Pancreas (tissue), 10 donors: ENCODE measurements at regions not wholly inside any gene's neighbourhood (a gene's known extent, or its start where the extent isn't known, plus 50 kb on each side); places are given as distances from the start of the nearest gene placed in this dataset.
A peak's percentile ranks its signal among the peaks of the same experiment; 100 is the strongest.
"Not testable (repeated sequence)": the region's sequence is repeated elsewhere in the genome, so short reads cannot be mapped to it uniquely, and the experiment has no call there.

Experiments
- ATAC-seq, 4 donors: fragments of 200-7000 bp; cut with Tn5 transposase; one replicate each; pipeline versions ENCODE4 v1.8.0 to v1.9.1; 2020; ENCODE audit warnings: mild to moderate bottlenecking in 4 of 4, moderate library complexity in 4 of 4
- DNase-seq, 6 donors: peaks; one replicate each; pipeline ENCODE4 v3.0.0-alpha.2; 2020
- FAIRE-seq: peaks from 2 replicates; lab custom pipeline; 2012; peaks lifted over from hg19 to GRCh38; lab: Jason Lieb, UNC
- H3K27ac ChIP-seq, 4 donors: fragments of 200-600 bp; sonication (generic); 1 replicate in 3 of 4; 2 replicates in 1 of 4; pipeline versions ENCODE4 v1.5.0 to v1.8.0; 2020
- H3K27me3 ChIP-seq, 4 donors: fragments of 200-600 bp; one replicate each; pipeline ENCODE4 v1.8.0; 2021
- H3K36me3 ChIP-seq, 3 donors: fragments of 200-600 bp; sonication (generic) in 1 of 3; one replicate each; pipeline versions ENCODE4 v1.5.0 to v1.8.0; 2020 to 2021
- H3K4me1 ChIP-seq, 3 donors: fragments of 200-600 bp; one replicate each; pipeline ENCODE4 v1.8.0; 2021
- H3K4me3 ChIP-seq, 4 donors: fragments of 200-600 bp; sonication (generic) in 2 of 4; one replicate each; pipeline versions ENCODE4 v1.5.0 to v1.8.0; 2020 to 2021
- H3K9me3 ChIP-seq, 4 donors: fragments of 200-600 bp; one replicate each; pipeline ENCODE4 v1.8.0; 2021
- CTCF ChIP-seq, 4 donors: fragments of 200-600 bp; sonication (generic) in 3 of 4; IDR thresholded peaks; one replicate each; pipeline versions ENCODE4 v1.5.0 to v1.8.0; 2021; ENCODE audit warnings: antibody characterized with exemption in 4 of 4
- WGBS, 2 donors: extraction: QIAGEN DNeasy Blood & Tissue Kit; methylation state at CpG; one replicate each; pipeline ENCODE4 v1.1.7; 2013; 5-methylcytosine and 5-hydroxymethylcytosine counted together
- intact Hi-C, 3 donors: fragments of 100-400 bp; cut with DNase I; formaldehyde crosslinking; loops; one replicate each; pipeline versions ENCODE4 v1.11.1 to v1.14.2; 2022
- donor health status: healthy with polysubstance abuse.
- donor health status: DM: no; HTN: no; CAD: no; lungs with moderate emphysema.
- donor health status: DM: no; HTN: no; CAD: no.
- donor health status: control.
- donor health status: control.
- donor health status: Bipolar disorder and iron deficiency.
- donor health status: DM: yes; HTN: yes; CAD: no.
- donor health status: DM: no; HTN: no; CAD: no.
- donor health status: DM: no; HTN: no; CAD: no.
- donor health status: DM: yes; HTN: yes; CAD: no.

GRCh38 chr9:135380311-135380960, 99.1 kb upstream of the PPP1R26 start:
- no peaks in the 10 kb centered on the region for H3K9me3 ChIP-seq
- no peak overlapping the region for H3K27ac ChIP-seq
- no peaks in the 10 kb centered on the region for H3K4me1 ChIP-seq
- no peak for TF ChIP-seq CTCF (IDR thresholded peaks at IDR 0.05)
- intact Hi-C loops: loop anchor here in 1 of 3 donors (10.0 kb wide), 1 partner anchor 616 kb away; no protein-coding TSS in a partner anchor
- H3K27me3 ChIP-seq: no peaks in the 10 kb centered on the region
- WGBS, 2 donors: 74 to 86% methylated on average over 17 of the region's 17 CpGs
- DNase-seq (peak in 1 of 6 donors; percentile 28), FAIRE-seq (no peak), ATAC-seq (no peak)
- H3K4me3 ChIP-seq: no peak overlapping the region
- no peaks in the 10 kb centered on the region for H3K36me3 ChIP-seq

- Histone ChIP-seq H3K27ac (no peak overlapping the region), H3K9me3 (no peaks in the 10 kb centered on the region), H3K27me3 (no peaks in the 10 kb centered on the region), H3K36me3 (no peaks in the 10 kb centered on the region), H3K4me3 (no peak overlapping the region), H3K4me1 (no peaks in the 10 kb centered on the region)
- intact Hi-C loops: loop anchor here in 1 of 3 donors (10.0 kb wide), 1 partner anchor 617 kb away; no protein-coding TSS in a partner anchor
- TF ChIP-seq CTCF (IDR thresholded peaks at IDR 0.05): no peak
- ATAC-seq: no peak
- no peak for DNase-seq
- FAIRE-seq: no peak
- 49 to 71% methylated on average over 11 of the region's 11 CpGs for WGBS, 2 donors
Measured at GRCh38 chr9:135381762-135382310, 97.7 kb upstream of the PPP1R26 start.

- TF ChIP-seq CTCF (IDR thresholded peaks at IDR 0.05): no peak
- intact Hi-C loops: loop anchor here in 1 of 3 donors (10.0 kb wide), 1 partner anchor 619 kb away; no protein-coding TSS in a partner anchor
- WGBS, 2 donors: 36 to 49% methylated on average over 13 of the region's 13 CpGs
- ATAC-seq (no peak), DNase-seq (no peak), FAIRE-seq (no peak)
- Histone ChIP-seq H3K27me3 (no peaks in the 10 kb centered on the region), H3K27ac (no peak overlapping the region), H3K36me3 (no peaks in the 10 kb centered on the region), H3K9me3 (no peaks in the 10 kb centered on the region), H3K4me3 (no peak overlapping the region), H3K4me1 (no peaks in the 10 kb centered on the region)
Measured at GRCh38 chr9:135384226-135384625, 95.4 kb upstream of the PPP1R26 start.

DNA sequence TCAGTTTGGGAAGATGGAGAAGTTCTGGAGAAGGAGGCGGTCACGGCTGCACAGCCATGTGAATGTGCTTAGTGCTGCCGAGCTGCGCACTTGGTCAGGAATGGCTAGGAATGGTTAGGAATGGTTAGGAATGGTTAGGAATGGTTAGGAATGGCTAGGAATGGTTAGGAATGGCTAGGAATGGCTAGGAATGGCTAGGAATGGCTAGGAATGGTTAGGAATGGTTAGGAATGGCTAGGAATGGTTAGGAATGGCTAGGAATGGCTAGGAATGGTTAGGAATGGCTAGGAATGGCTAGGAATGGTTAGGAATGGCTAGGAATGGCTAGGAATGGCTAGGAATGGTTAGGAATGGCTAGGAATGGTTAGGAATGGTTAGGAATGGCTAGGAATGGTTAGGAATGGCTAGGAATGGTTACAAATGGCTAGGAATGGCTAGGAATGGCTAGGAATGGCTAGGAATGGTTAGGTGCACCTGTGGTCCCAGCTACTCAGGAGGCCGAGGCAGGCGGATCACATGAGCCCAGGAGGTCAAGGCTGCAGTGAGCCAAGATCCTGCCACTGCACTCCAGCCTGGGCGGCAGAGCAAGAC, 94.7 kb upstream of the PPP1R26 start:
- H3K4me3 ChIP-seq, H3K9me3 ChIP-seq, H3K27me3 ChIP-seq, H3K4me1 ChIP-seq, ATAC-seq, FAIRE-seq, H3K36me3 ChIP-seq, H3K27ac ChIP-seq: not testable (repeated sequence)
- 63 to 75% methylated on average over 7 of the region's 7 CpGs for WGBS, 2 donors
- peak in 1 of 6 donors; percentile 14 for DNase-seq
- intact Hi-C loops: loop anchor here in 1 of 3 donors (10.0 kb wide), 1 partner anchor 620 kb away; no protein-coding TSS in a partner anchor

- Histone ChIP-seq H3K27me3 (no peaks in the 10 kb centered on the region), H3K4me3 (no peak overlapping the region), H3K4me1 (no peaks in the 10 kb centered on the region), H3K36me3 (no peaks in the 10 kb centered on the region), H3K27ac (no peak overlapping the region), H3K9me3 (no peaks in the 10 kb centered on the region)
- intact Hi-C loops: loop anchor here in 1 of 3 donors (10.0 kb wide), 1 partner anchor 621 kb away; no protein-coding TSS in a partner anchor
- ATAC-seq: no peak
- no peak for TF ChIP-seq CTCF (IDR thresholded peaks at IDR 0.05)
- 64 to 70% methylated on average over 6 to 7 of the region's 7 CpGs for WGBS, 2 donors
- DNase-seq: peak in 1 of 6 donors; percentile 13
- no peak for FAIRE-seq
Measured at GRCh38 chr9:135385793-135386192, 93.8 kb upstream of the PPP1R26 start.
